ENCODE measurements at regions not wholly inside any gene's neighbourhood (a gene's known extent, or its start where the extent isn't known, plus 50 kb on each side); places are given as distances from the start of the nearest gene placed in this dataset.

- H3K36me3 ChIP-seq (ENCODE audit: control insufficient read depth, insufficient read depth, low read length), result no peaks in the 10 kb centered on the region
- no peaks in the 10 kb centered on the region for H3K4me1 ChIP-seq (ENCODE audit: control insufficient read depth, insufficient read depth, low read length)
- no peaks in the 10 kb centered on the region for H3K27me3 ChIP-seq (ENCODE audit: control insufficient read depth, insufficient read depth, low read length)
- H3K4me3 ChIP-seq (ENCODE audit: low read depth, low read length), result no peak overlapping the region
- H3K27ac ChIP-seq (ENCODE audit: low read depth, low read length), result no peak overlapping the region
- H3K9me3 ChIP-seq (ENCODE audit: control insufficient read depth, insufficient read depth, low read length), result no peaks in the 10 kb centered on the region
- H3K9ac ChIP-seq (ENCODE audit: low read depth, low read length), result no peak overlapping the region
Measured at GRCh38 chr19:32012206-32012605, 333.2 kb upstream of the ZNF507 start.

DNA sequence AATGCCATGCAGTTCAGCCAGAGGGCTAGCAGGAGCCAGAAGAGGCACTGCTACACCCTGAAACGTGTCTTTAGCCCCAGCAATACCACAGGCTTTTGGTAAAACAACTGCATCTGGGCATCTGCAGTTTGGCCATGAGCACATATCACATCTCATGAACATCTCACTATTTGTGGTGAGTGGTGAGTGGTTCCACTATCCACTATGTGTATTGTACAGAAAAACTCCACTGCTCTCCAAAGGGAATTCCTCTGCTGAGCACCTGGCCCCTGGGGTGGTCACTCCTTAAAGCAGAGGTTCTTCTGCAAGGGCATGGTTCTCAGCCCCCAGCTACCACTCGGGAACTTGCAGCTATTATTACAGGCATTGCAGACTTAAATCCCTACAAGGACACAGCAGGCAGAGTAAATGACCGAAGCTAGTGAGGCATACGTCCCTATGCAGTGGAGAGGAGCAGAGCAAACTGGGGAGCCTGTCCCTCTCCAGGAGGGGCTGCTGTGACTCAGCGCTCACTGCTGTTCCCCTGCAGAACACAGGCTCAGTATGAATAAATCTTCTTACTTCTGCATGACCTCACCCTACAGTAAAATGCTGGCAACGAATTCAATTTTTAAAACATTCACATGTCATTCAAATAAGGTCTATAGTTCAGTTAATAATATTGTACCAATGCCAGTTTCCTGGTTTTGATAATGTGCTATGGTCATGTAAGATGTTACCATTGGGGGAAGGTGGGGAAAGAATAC, 332.4 kb upstream of the ZNF507 start:
- H3K4me1 ChIP-seq (ENCODE audit: control insufficient read depth, insufficient read depth, low read length), result no peaks in the 10 kb centered on the region
- no peaks in the 10 kb centered on the region for H3K27me3 ChIP-seq (ENCODE audit: control insufficient read depth, insufficient read depth, low read length)
- no peaks in the 10 kb centered on the region for H3K36me3 ChIP-seq (ENCODE audit: control insufficient read depth, insufficient read depth, low read length)
- no peak overlapping the region for H3K27ac ChIP-seq (ENCODE audit: low read depth, low read length)
- H3K9ac ChIP-seq (ENCODE audit: low read depth, low read length), result no peak overlapping the region
- no peaks in the 10 kb centered on the region for H3K9me3 ChIP-seq (ENCODE audit: control insufficient read depth, insufficient read depth, low read length)
- H3K4me3 ChIP-seq (ENCODE audit: low read depth, low read length), result no peak overlapping the region

DNA sequence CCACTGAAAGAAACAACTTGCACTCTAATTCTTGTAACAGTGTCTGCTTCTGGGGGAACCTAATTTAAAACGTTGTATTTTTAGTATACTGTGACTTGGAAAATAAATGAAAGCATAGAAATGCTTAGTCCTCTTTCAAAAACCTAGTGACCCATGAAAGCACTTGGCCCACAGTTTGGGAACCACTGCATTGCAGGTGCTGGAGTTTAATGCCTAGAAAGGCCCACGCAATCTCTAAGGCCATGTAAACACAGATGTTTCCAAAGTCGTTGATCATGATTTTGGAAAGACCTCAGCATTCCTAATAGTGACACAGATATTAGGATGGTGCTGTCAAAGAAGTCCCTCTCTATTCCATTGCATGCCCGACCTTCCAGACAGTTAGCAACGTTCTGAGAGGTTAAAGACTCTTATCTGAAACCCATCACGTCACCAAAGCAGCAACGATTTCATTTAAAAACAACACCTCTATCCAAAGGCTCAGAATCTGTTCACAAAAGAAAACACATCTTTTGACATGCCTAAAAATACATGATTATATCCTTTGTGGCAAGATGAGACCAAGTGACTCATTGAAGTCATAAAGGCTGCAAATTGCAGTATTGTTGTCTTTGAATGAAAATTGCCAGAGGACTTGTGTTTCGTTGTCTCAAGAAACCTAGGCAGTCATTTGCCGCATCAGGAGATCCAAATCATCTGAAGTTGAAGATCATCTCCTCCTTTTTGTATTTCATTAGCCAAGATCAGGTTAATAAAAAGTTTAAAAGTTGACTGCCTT, 328.0 kb upstream of the ZNF507 start:
- no peaks in the 10 kb centered on the region for H3K27me3 ChIP-seq (ENCODE audit: control insufficient read depth, insufficient read depth, low read length)
- H3K9me3 ChIP-seq (ENCODE audit: control insufficient read depth, insufficient read depth, low read length), result no peaks in the 10 kb centered on the region
- H3K27ac ChIP-seq (ENCODE audit: low read depth, low read length), result no peak overlapping the region
- no peak overlapping the region for H3K9ac ChIP-seq (ENCODE audit: low read depth, low read length)
- H3K4me1 ChIP-seq (ENCODE audit: control insufficient read depth, insufficient read depth, low read length), result no peaks in the 10 kb centered on the region
- no peak overlapping the region for H3K4me3 ChIP-seq (ENCODE audit: low read depth, low read length)
- no peaks in the 10 kb centered on the region for H3K36me3 ChIP-seq (ENCODE audit: control insufficient read depth, insufficient read depth, low read length)

- Histone ChIP-seq H3K27ac (ENCODE audit: low read depth, low read length) (no peak overlapping the region), H3K4me3 (ENCODE audit: low read depth, low read length) (no peak overlapping the region), H3K9ac (ENCODE audit: low read depth, low read length) (no peak overlapping the region), H3K4me1 (ENCODE audit: control insufficient read depth, insufficient read depth, low read length) (no peaks in the 10 kb centered on the region), H3K36me3 (ENCODE audit: control insufficient read depth, insufficient read depth, low read length) (no peaks in the 10 kb centered on the region), H3K27me3 (ENCODE audit: control insufficient read depth, insufficient read depth, low read length) (no peaks in the 10 kb centered on the region), H3K9me3 (ENCODE audit: control insufficient read depth, insufficient read depth, low read length) (no peaks in the 10 kb centered on the region)
Measured at GRCh38 chr19:32018014-32018413, 327.4 kb upstream of the ZNF507 start.

- no peaks in the 10 kb centered on the region for H3K4me1 ChIP-seq (ENCODE audit: control insufficient read depth, insufficient read depth, low read length)
- H3K4me3 ChIP-seq (ENCODE audit: low read depth, low read length), result no peak overlapping the region
- H3K9me3 ChIP-seq (ENCODE audit: control insufficient read depth, insufficient read depth, low read length), result no peaks in the 10 kb centered on the region
- H3K27me3 ChIP-seq (ENCODE audit: control insufficient read depth, insufficient read depth, low read length), result no peaks in the 10 kb centered on the region
- H3K9ac ChIP-seq (ENCODE audit: low read depth, low read length), result no peak overlapping the region
- H3K27ac ChIP-seq (ENCODE audit: low read depth, low read length), result no peak overlapping the region
- no peaks in the 10 kb centered on the region for H3K36me3 ChIP-seq (ENCODE audit: control insufficient read depth, insufficient read depth, low read length)
Measured at GRCh38 chr19:32020538-32020937, 324.9 kb upstream of the ZNF507 start.

GRCh38 chr19:32022044-32022640, 323.3 kb upstream of the ZNF507 start:
- Histone ChIP-seq H3K36me3 (ENCODE audit: control insufficient read depth, insufficient read depth, low read length) (no peaks in the 10 kb centered on the region), H3K27ac (ENCODE audit: low read depth, low read length) (no peak overlapping the region), H3K9ac (ENCODE audit: low read depth, low read length) (no peak overlapping the region), H3K4me1 (ENCODE audit: control insufficient read depth, insufficient read depth, low read length) (no peaks in the 10 kb centered on the region), H3K27me3 (ENCODE audit: control insufficient read depth, insufficient read depth, low read length) (no peaks in the 10 kb centered on the region), H3K4me3 (ENCODE audit: low read depth, low read length) (no peak overlapping the region), H3K9me3 (ENCODE audit: control insufficient read depth, insufficient read depth, low read length) (no peaks in the 10 kb centered on the region)

DNA sequence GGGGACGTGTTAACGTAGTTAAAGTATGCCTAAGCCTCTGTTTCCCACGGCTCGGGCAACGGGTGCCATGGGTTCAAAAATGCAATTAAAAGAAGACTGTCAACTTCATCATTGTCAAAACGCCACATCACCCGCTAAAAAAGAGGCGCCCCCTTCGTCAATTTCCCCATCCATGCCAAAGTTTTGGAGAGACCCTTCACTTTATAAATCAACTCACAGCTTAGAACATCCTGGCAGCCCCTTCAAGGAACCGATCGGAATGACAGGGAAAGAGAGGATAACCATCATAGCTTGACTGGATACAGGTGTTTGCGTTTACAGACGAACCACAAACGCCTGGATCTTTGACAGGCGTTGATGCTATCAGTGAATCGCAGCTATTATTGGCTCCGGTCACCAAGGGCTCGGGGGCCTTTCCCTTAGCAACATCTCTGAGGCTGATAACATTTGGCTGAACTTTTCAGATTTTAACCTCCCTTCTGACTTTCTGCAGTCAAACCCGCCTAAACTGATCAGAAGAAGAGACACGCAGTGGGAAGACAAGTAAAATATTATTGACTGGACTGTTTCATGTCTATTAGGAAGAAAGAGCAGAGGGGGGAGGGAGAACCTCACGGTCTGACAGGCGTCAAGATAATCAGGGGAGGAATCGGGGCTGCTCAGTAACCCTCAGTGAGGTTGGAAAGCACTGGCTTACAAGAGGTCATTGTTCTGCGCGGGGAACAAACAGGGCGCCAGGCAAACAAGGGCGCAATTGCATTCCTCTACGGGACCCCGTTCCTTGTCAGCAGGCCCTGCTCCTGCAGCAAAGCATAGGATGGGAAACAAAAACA, 322.5 kb upstream of the ZNF507 start:
- no peak overlapping the region for H3K9ac ChIP-seq (ENCODE audit: low read depth, low read length)
- no peaks in the 10 kb centered on the region for H3K9me3 ChIP-seq (ENCODE audit: control insufficient read depth, insufficient read depth, low read length)
- H3K27ac ChIP-seq (ENCODE audit: low read depth, low read length), result no peak overlapping the region
- no peak overlapping the region for H3K4me3 ChIP-seq (ENCODE audit: low read depth, low read length)
- no peaks in the 10 kb centered on the region for H3K36me3 ChIP-seq (ENCODE audit: control insufficient read depth, insufficient read depth, low read length)
- H3K4me1 ChIP-seq (ENCODE audit: control insufficient read depth, insufficient read depth, low read length), result no peaks in the 10 kb centered on the region
- H3K27me3 ChIP-seq (ENCODE audit: control insufficient read depth, insufficient read depth, low read length), result no peaks in the 10 kb centered on the region

DNA sequence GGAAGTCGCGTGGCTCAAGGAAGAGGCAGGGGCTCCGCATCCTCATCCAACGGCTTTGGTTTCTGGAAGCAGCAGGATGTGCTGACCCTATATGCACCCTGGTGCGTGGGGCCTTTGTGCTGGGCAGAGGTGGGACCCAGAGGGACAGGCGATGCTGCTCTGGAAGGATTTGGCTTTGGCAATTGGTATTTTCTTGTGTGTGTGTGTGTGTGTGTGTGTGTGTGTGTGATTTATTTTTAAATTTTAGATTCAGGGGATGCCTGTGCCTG, 321.9 kb upstream of the ZNF507 start:
- no peak overlapping the region for H3K4me3 ChIP-seq (ENCODE audit: low read depth, low read length)
- H3K9me3 ChIP-seq (ENCODE audit: control insufficient read depth, insufficient read depth, low read length), result no peaks in the 10 kb centered on the region
- H3K9ac ChIP-seq (ENCODE audit: low read depth, low read length), result no peak overlapping the region
- H3K27me3 ChIP-seq (ENCODE audit: control insufficient read depth, insufficient read depth, low read length), result no peaks in the 10 kb centered on the region
- no peak overlapping the region for H3K27ac ChIP-seq (ENCODE audit: low read depth, low read length)
- H3K36me3 ChIP-seq (ENCODE audit: control insufficient read depth, insufficient read depth, low read length), result no peaks in the 10 kb centered on the region
- H3K4me1 ChIP-seq (ENCODE audit: control insufficient read depth, insufficient read depth, low read length), result no peaks in the 10 kb centered on the region

DNA sequence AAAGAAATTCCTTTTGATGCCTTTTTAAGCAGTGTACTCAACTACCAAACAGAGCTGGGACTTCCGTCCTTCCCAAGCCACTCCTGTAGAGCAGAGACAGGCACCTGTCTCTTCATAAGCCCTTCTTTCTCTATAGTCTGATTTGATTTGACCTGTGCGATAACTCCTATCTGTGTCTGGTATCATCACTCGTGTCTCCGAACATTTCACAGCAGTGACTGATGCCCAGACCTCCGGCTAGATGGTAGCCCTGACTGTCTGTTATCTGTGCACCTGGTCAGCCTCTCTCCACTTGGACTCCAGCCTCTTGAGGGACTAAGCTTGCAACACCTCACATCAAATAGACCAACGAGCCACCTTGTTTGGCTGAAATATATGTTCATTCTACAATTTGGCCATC, 316.2 kb upstream of the ZNF507 start:
- Histone ChIP-seq H3K9me3 (ENCODE audit: control insufficient read depth, insufficient read depth, low read length) (no peaks in the 10 kb centered on the region), H3K27me3 (ENCODE audit: control insufficient read depth, insufficient read depth, low read length) (no peaks in the 10 kb centered on the region), H3K4me3 (ENCODE audit: low read depth, low read length) (no peak overlapping the region), H3K36me3 (ENCODE audit: control insufficient read depth, insufficient read depth, low read length) (no peaks in the 10 kb centered on the region), H3K4me1 (ENCODE audit: control insufficient read depth, insufficient read depth, low read length) (no peaks in the 10 kb centered on the region), H3K27ac (ENCODE audit: low read depth, low read length) (no peak overlapping the region), H3K9ac (ENCODE audit: low read depth, low read length) (no peak overlapping the region)

- H3K4me3 ChIP-seq (ENCODE audit: low read depth, low read length), result no peak overlapping the region
- no peaks in the 10 kb centered on the region for H3K9me3 ChIP-seq (ENCODE audit: control insufficient read depth, insufficient read depth, low read length)
- H3K4me1 ChIP-seq (ENCODE audit: control insufficient read depth, insufficient read depth, low read length), result peaks cover 24% of the 10 kb centered on the region
- H3K27me3 ChIP-seq (ENCODE audit: control insufficient read depth, insufficient read depth, low read length), result no peaks in the 10 kb centered on the region
- no peak overlapping the region for H3K9ac ChIP-seq (ENCODE audit: low read depth, low read length)
- H3K27ac ChIP-seq (ENCODE audit: low read depth, low read length), result no peak overlapping the region
- H3K36me3 ChIP-seq (ENCODE audit: control insufficient read depth, insufficient read depth, low read length), result no peaks in the 10 kb centered on the region
Measured at GRCh38 chr19:32032561-32032960, 312.8 kb upstream of the ZNF507 start.

Measured in HUES48 (cell line).